HCT116 (cell line): ENCODE measurements at regions not wholly inside any gene's neighbourhood (a gene's known extent, or its start where the extent isn't known, plus 50 kb on each side); places are given as distances from the start of the nearest gene placed in this dataset.

Experiments used
- ATAC-seq: fragments of 200-7000 bp; cut with Tn5 transposase; 2 replicates; pipeline ENCODE4 v1.9.1; 2020; ENCODE audit warnings: mild to moderate bottlenecking, moderate library complexity
- BruUV-seq: library from RNA; stranded (reverse); fragments of 400-500 nt; replicated peaks from 2 replicates; lab custom pipeline; 2021; lab: Mats Ljungman, UMichigan
- CTCF ChIA-PET: fragments of 300-600 bp; sonication (Branson Sonifier 250); formaldehyde crosslinking; loops from one replicate; lab custom pipeline; 2021; ENCODE audit warnings: antibody characterized with exemption; lab: Charles Lee
- POLR2A ChIA-PET: fragments of 300-600, 350-600 bp; sonication (Branson Sonifier 250); formaldehyde crosslinking; loops from one replicate; lab custom pipeline; 2021; ENCODE audit warnings: antibody characterized with exemption; lab: Charles Lee
- RAD21 ChIA-PET, 2 experiments: fragments of 300-600 bp; sonication (Branson Sonifier 250); formaldehyde crosslinking; loops; one replicate each; lab custom pipeline; 2023; ENCODE audit warnings: low total read pairs in 2 of 2; ENCODE audit not compliant: uncharacterized antibody in 2 of 2, unreplicated experiment in 2 of 2, low non-redundant PET in 1 of 2; lab: Charles Lee
- DNase-seq: peaks from one replicate; pipeline ENCODE4 v3.0.0-alpha.2; 2010; ENCODE audit warnings: low read depth, low spot score
- H2AFZ ChIP-seq: fragments of 200-600 bp; shearing (Covaris generic), sonication (generic); 2 replicates; pipeline ENCODE4 v1.6.1; 2017; ENCODE audit warnings: low read depth, mixed run types, mixed read lengths, antibody characterized with exemption, low read length; ENCODE audit not compliant: poor library complexity, severe bottlenecking
- H3K27ac ChIP-seq: 2 replicates; pipeline ENCODE4 v1.5.1; 2012; ENCODE audit warnings: low read depth, low read length
- H3K27me3 ChIP-seq: fragments of 200-600 bp; sonication (generic); 2 replicates; pipeline ENCODE4 v1.6.1; 2016; ENCODE audit warnings: mixed run types, low read length, mixed read lengths; ENCODE audit not compliant: insufficient read depth
- H3K36me3 ChIP-seq, 2 experiments: fragments of 200-500 bp in 1 of 2; fragments of 200-600 bp in 1 of 2; sonication (Bioruptor generic) in 1 of 2; sonication (generic) in 1 of 2; 2 replicates each; pipeline versions ENCODE4 v1.5.1 to v1.6.1; 2014 to 2016; ENCODE audit warnings: low read length in 2 of 2, inconsistent platforms in 1 of 2, mixed read lengths in 1 of 2, mixed run types in 1 of 2; ENCODE audit not compliant: insufficient read depth in 2 of 2, control insufficient read depth in 1 of 2
- H3K4me1 ChIP-seq, 2 experiments: fragments of 200-600 bp in 1 of 2; sonication (generic) in 1 of 2; 2 replicates each; pipeline versions ENCODE4 v1.5.1 to v1.6.1; 2012 to 2017; ENCODE audit warnings: low read length in 2 of 2, inconsistent platforms in 1 of 2, mild to moderate bottlenecking in 1 of 2, mixed read lengths in 1 of 2, mixed run types in 1 of 2, moderate library complexity in 1 of 2; ENCODE audit not compliant: insufficient read depth in 2 of 2, control insufficient read depth in 1 of 2
- H3K4me2 ChIP-seq: fragments of 200-600 bp; sonication (generic); 2 replicates; pipeline ENCODE4 v1.6.1; 2017; ENCODE audit warnings: mixed run types, low read length, mixed read lengths
- H3K4me3 ChIP-seq, 2 experiments: fragments of 200-600 bp in 1 of 2; sonication (generic) in 1 of 2; replicated peaks in 1 of 2; 2 replicates each; pipeline ENCODE4 v1.5.1; 2011 to 2016; ENCODE audit warnings: low read length in 2 of 2, control low read depth in 1 of 2, low read depth in 1 of 2, mild to moderate bottlenecking in 1 of 2, mixed read lengths in 1 of 2, mixed run types in 1 of 2
- H3K79me2 ChIP-seq: fragments of 200-600 bp; sonication (generic); 2 replicates; pipeline ENCODE4 v1.6.1; 2017; ENCODE audit warnings: mild to moderate bottlenecking, mixed run types, low read length, moderate library complexity, mixed read lengths; ENCODE audit not compliant: insufficient read depth
- H3K9ac ChIP-seq: fragments of 200-600 bp; sonication (generic); 2 replicates; pipeline ENCODE4 v1.6.1; 2016; ENCODE audit warnings: low read length, mixed read lengths
- H3K9me2 ChIP-seq: fragments of 200-600 bp; sonication (generic), shearing (Covaris generic); 2 replicates; pipeline ENCODE4 v1.6.1; 2017; ENCODE audit warnings: mixed run types, mild to moderate bottlenecking, moderate library complexity; ENCODE audit not compliant: insufficient read depth
- H3K9me3 ChIP-seq, 2 experiments: fragments of 200-500 bp in 1 of 2; fragments of 200-600 bp in 1 of 2; sonication (Bioruptor generic) in 1 of 2; sonication (generic) in 1 of 2; 2 replicates each; pipeline ENCODE4 v1.6.1; 2014 to 2017; ENCODE audit warnings: low read length in 2 of 2, mixed read lengths in 2 of 2, inconsistent platforms in 1 of 2, low read depth in 1 of 2, mild to moderate bottlenecking in 1 of 2, mixed run types in 1 of 2, moderate library complexity in 1 of 2; ENCODE audit not compliant: control insufficient read depth in 1 of 2, insufficient read depth in 1 of 2
- H4K20me1 ChIP-seq: fragments of 200-600 bp; sonication (generic), shearing (Covaris generic); 2 replicates; pipeline ENCODE4 v1.6.1; 2017; ENCODE audit warnings: mixed run types, mild to moderate bottlenecking, moderate library complexity; ENCODE audit not compliant: insufficient read depth
- CBX3 ChIP-seq: IDR thresholded peaks from 2 replicates; pipeline ENCODE4 v1.6.1; 2012; ENCODE audit warnings: low read depth
- ELF1 ChIP-seq: IDR thresholded peaks from 2 replicates; pipeline ENCODE4 v1.6.1; 2012; ENCODE audit warnings: low read depth, borderline replicate concordance
- EZH2 ChIP-seq: fragments of 200-600 bp; sonication (generic); IDR thresholded peaks from 2 replicates; pipeline ENCODE4 v1.6.1; 2017; ENCODE audit warnings: antibody characterized with exemption, mixed run types
- EZH2phosphoT487 ChIP-seq: fragments of 200-600 bp; IDR thresholded peaks from 2 replicates; pipeline ENCODE4 v1.6.1; 2018; ENCODE audit warnings: antibody characterized with exemption, borderline replicate concordance
- FOSL1 ChIP-seq: IDR thresholded peaks from 2 replicates; pipeline ENCODE4 v1.6.1; 2012; ENCODE audit warnings: low read depth
- SP1 ChIP-seq: IDR thresholded peaks from 2 replicates; pipeline ENCODE4 v1.6.1; 2012; ENCODE audit warnings: low read depth
- TCF7L2 ChIP-seq: IDR thresholded peaks from 2 replicates; pipeline ENCODE4 v1.7.0; 2011; ENCODE audit warnings: borderline replicate concordance, inconsistent platforms; ENCODE audit not compliant: insufficient read depth, insufficient read length; ENCODE audit errors: extremely low read depth
- intact Hi-C: fragments of 100-400 bp; cut with micrococcal nuclease; formaldehyde crosslinking; loops from 2 replicates; pipeline ENCODE4 v1.10.0; 2022
- TF ChIP-seq, protein P1 (sequence below): IDR thresholded peaks from 2 replicates; pipeline ENCODE4 v1.6.1; 2011; ENCODE audit warnings: mild to moderate bottlenecking, low read length, moderate library complexity; ENCODE audit not compliant: insufficient replicate concordance; ENCODE audit errors: extremely low read depth

DNA sequence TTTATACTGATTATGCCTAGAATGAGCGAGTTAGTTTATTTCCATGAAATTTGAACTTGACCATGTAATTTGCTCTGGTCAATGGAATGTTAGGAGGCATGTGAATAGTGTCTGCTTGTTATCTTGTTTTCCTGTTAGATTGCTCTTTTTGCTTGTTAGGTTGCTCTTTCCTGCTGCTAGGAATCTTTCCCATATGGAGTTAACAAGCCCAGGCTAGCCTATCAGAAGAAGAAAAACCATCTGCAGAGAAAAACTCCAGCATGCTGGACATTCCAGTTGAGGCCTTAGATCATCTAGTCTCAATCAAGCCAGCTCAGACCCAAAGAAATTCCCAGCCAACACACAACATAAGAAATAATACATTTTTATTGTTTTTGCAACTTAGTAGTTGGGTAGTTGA lies 470.2 kb upstream of the AGTR1 start (continued):
- TF ChIP-seq, protein P1, sequence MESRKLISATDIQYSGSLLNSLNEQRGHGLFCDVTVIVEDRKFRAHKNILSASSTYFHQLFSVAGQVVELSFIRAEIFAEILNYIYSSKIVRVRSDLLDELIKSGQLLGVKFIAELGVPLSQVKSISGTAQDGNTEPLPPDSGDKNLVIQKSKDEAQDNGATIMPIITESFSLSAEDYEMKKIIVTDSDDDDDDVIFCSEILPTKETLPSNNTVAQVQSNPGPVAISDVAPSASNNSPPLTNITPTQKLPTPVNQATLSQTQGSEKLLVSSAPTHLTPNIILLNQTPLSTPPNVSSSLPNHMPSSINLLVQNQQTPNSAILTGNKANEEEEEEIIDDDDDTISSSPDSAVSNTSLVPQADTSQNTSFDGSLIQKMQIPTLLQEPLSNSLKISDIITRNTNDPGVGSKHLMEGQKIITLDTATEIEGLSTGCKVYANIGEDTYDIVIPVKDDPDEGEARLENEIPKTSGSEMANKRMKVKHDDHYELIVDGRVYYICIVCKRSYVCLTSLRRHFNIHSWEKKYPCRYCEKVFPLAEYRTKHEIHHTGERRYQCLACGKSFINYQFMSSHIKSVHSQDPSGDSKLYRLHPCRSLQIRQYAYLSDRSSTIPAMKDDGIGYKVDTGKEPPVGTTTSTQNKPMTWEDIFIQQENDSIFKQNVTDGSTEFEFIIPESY, result no peak
- TF ChIP-seq FOSL1 (no peak), EZH2 (no peak), EZH2phosphoT487 (no peak), CBX3 (no peak), ELF1 (no peak), SP1 (no peak)

DNA sequence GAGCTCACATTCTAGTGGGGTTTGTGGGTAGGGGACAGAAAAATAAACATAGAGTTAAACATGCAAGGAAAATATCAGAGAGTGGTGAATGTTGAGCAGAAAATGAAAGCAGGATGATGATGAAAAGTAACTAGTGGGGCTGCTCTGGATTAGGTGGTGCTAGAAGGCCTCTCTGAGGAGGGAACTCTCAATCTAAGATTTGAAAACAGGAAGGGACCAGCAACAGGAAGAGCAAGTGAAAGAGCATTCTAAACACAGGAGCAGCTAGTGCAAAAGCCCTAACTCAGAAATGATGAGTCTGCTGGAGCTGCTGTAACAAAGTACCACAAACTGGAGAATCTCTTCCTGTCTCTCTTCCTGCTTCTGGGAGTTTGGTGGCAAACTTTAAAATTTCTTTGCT lies 468.6 kb upstream of the AGTR1 start:
- no TSS peak for BruUV-seq
- Histone ChIP-seq H3K4me3 (no peak overlapping the region), H3K4me2 (no peak overlapping the region), H3K9ac (no peak overlapping the region), H3K27me3 (no peaks in the 10 kb centered on the region), H2AFZ (no peak overlapping the region), H3K9me3 (no peaks in the 10 kb centered on the region), H3K4me1 (no peaks in the 10 kb centered on the region), H3K9me2 (no peaks in the 10 kb centered on the region), H4K20me1 (no peaks in the 10 kb centered on the region), H3K79me2 (no peaks in the 10 kb centered on the region), H3K36me3 (no peaks in the 10 kb centered on the region), H3K27ac (no peak overlapping the region)
- RAD21 ChIA-PET, result no interaction called here
- intact Hi-C loops, result no loop called here
- ATAC-seq (no peak), DNase-seq (no peak)
- CTCF ChIA-PET, result no interaction called here
- POLR2A ChIA-PET, result no interaction called here
- TF ChIP-seq TCF7L2, result no peak
